Breast epithelium (tissue), 3 donors: ENCODE measurements at regions not wholly inside any gene's neighbourhood (a gene's known extent, or its start where the extent isn't known, plus 50 kb on each side); places are given as distances from the start of the nearest gene placed in this dataset.

Experiments used
- POLR2A ChIP-seq: fragments of 450-650 bp; IDR thresholded peaks from one replicate; pipeline ENCODE4 v1.6.1; 2016; ENCODE audit warnings: antibody characterized with exemption, mild to moderate bottlenecking, moderate library complexity
- TF ChIP-seq, protein P1 (sequence below), 3 donors: fragments of 450-650 bp; IDR thresholded peaks; one replicate each; pipeline ENCODE4 v1.5.1; 2016 to 2017; ENCODE audit warnings: antibody characterized with exemption in 3 of 3, mild to moderate bottlenecking in 3 of 3, moderate library complexity in 3 of 3

DNA sequence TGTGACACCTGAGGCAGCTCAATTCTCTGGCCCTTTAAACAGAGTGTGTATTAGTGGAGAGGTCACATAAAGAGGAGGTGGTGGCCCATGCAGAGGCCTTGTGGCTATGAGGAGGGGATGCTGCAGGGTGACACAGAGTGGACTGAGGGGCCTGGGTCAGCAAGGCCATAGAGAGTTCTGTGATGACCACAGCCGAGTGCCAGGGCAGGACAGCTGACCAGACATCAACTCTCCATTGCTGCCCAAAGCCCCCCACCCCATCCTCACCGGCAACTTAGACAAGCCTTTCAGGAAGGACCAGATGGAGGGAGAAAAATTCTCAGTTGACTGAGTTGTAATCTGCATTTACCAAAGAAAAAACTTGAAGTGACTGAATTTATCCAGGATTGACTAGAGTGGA lies 378.1 kb downstream of the RPS24 start:
- no peak for TF ChIP-seq POLR2A
- TF ChIP-seq, protein P1, sequence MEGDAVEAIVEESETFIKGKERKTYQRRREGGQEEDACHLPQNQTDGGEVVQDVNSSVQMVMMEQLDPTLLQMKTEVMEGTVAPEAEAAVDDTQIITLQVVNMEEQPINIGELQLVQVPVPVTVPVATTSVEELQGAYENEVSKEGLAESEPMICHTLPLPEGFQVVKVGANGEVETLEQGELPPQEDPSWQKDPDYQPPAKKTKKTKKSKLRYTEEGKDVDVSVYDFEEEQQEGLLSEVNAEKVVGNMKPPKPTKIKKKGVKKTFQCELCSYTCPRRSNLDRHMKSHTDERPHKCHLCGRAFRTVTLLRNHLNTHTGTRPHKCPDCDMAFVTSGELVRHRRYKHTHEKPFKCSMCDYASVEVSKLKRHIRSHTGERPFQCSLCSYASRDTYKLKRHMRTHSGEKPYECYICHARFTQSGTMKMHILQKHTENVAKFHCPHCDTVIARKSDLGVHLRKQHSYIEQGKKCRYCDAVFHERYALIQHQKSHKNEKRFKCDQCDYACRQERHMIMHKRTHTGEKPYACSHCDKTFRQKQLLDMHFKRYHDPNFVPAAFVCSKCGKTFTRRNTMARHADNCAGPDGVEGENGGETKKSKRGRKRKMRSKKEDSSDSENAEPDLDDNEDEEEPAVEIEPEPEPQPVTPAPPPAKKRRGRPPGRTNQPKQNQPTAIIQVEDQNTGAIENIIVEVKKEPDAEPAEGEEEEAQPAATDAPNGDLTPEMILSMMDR (IDR thresholded peaks at IDR 0.05): no peak
